ENCODE measurements at regions not wholly inside any gene's neighbourhood (a gene's known extent, or its start where the extent isn't known, plus 50 kb on each side); places are given as distances from the start of the nearest gene placed in this dataset.

DNA sequence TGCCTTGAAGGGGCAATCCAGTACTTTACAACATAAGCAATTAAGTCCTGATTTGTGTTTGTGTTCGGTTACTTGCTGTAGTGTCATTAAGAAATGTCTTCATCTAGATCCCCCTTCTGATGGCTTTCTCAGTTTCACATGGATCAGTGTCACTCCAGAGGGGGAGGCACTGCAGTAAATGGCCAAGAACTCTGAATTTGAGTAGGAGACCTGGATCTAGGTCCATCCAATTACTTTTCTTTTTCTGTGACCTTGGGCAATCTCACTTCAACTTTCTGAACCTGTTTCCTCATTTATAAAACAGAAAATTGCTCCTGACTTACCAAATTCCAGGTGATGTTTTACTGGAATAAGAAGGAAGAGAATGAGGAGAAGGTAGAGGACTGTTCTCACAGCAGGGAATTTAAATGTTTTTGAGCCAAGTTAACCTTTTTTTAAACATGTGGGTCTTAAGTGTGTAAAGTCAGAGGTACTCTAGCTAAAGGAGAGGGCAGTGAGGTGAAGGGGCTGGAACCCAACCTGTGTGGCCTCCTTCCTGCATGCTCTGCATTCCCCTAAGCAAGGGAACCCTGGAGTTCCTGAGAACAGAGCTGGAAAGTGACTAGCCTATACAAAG, 285.5 kb downstream of the HACE1 start:
- DNase-seq (ENCODE audit: low read depth in 2 of 2): no peak

DNA sequence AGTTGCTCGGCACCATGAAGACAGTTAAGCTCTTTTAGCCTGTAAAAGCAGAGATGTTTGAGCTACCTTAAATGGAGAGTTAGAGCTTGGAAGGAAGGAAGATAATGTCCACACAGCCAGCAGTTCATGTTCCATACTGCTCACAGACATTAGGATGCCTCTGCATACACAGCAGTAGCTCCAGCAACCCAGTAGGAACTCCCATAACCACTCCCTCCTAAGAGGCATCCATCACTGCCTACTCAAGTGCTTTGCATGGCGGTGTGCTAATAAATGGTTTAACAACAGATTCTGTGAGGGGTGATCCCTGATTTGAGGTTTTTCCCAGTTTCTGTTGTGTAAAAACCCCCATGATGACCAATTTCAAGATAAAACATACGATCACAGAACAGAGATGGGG, 286.4 kb downstream of the HACE1 start:
- no peak for DNase-seq (ENCODE audit: low read depth in 2 of 2)

DNA sequence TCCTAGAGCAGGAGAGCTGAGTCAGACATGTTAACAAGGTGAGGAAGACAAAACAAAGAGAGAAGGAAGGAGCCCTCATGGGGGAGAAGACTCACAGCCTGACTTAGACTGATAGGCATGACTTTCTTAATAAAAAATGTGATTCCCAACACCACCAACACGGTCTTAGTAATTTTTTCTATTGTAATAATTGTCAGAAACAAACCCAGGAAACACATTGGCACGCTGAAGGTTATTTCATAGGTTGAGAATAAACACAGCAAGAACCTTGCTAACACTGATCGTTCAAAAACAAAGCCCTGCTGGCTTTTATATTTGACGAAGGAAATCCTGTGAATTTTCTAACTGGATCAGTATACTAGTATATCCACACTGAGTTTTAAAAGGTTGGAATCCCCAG, 286.8 kb downstream of the HACE1 start:
- no peak for DNase-seq (ENCODE audit: low read depth in 2 of 2)

DNA sequence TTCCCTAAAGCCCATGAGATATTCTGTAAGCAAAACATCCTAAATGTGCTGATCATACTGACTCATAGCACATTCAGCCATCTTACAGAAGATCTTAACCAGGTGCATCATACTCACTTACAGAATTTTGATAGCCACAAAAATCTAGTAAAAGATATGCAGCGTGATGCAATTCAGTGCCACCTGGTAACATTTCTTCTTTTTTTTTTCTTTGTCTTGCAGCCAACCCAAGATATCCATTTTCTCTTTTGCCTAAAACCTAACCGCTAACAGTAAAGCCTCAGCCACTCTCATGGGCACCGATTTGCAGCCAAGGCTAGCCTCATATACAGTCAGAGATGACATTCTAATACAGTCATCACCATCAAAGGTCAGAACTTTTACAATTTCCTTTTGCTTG, 293.3 kb downstream of the HACE1 start:
- no peak for DNase-seq (ENCODE audit: low read depth in 2 of 2)

DNA sequence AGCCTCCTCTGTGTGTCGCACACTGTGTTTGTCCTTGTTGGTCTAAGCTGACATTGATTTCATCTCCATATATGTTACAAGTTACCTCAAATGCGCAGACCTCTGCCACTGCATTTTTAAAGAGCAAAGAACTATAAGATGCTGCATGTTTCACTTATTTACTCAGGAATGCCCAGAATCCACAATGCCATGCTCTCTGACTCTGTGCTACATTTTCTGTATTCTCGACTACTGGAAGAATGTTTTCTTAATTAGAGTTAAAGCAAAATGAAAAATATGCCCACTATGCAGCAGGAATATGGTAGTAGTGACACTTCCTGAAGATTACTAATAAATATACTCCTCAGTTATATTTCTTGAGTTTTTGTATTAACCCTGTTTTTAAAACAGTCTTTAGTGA, 296.4 kb downstream of the HACE1 start:
- DNase-seq (ENCODE audit: low read depth in 2 of 2): no peak

DNA sequence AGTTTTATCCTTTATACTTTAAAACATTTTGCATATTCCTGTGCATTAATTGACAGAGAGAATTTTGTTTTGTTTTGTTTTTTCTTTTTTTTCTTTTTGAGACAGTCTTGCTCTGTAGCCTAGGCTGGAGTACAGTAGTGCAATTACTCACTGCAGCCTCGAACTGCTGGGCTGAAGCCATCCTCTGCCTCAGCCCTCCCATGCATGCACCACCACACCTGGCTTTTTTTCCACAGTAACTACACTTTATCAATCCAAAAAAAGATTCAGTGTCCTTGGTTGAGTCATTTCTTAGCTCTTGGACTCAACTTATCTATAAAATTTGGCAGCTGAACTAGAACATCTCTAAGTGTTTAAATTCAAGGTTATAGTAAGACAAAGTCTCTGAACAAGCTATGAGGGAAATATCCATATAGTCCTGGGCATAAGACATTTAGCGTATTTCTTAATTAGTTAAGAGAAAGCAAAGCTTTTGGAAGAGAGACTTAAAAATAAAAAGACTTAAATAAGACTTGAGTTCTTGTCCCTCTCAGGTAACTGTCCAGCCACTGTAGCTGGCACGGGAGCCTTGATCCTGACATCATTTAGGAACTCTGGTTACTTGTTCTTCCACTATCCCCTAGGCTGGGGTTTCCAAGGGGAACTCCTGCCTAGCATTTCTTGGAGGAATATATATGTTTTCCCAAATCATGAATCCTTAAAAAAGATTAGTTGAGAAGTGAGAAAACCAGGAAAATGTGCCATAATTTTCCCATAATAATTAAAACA, 300.1 kb downstream of the HACE1 start:
- DNase-seq (ENCODE audit: low read depth in 2 of 2): no peak

DNA sequence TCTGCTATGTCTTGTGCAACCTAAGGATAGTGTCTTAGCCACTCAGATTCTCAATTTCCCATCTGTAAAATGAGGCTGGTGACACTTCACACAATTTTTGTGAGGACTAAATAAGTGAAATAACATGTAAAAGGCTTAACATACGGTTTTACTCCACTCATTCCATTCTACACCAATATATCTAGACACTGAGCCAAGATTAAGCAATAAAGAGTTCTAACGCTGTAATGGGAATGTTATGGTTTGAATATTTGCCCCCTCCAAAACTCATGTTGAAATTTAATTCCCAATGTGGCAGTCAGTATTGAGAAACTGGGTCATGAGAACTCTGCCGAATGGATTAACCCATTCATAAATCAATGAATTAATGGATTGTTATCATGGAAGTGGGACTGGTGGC, 301.0 kb downstream of the HACE1 start:
- peak; percentile 38 to 50 for DNase-seq (ENCODE audit: low read depth in 2 of 2)

DNA sequence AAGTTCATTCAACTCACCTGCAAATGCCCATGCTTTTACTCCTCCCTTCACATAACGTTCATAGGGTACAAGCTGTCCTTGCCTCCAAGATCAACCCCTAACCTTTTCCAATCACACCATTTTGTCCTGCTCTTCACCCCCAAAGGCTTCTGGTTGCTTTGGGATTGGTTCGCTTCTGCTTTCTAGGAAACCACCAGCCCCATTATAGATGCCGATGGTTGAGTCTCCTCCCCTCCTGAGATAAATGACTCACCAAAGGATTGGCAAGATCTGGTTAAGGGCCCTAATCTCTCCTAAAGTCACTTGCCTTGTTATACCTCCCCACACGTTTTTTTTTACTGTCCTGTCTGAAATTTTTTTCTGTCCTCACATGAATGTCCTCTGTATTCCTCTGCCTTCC, 311.4 kb downstream of the HACE1 start:
- DNase-seq (ENCODE audit: low read depth in 2 of 2): no peak

DNA sequence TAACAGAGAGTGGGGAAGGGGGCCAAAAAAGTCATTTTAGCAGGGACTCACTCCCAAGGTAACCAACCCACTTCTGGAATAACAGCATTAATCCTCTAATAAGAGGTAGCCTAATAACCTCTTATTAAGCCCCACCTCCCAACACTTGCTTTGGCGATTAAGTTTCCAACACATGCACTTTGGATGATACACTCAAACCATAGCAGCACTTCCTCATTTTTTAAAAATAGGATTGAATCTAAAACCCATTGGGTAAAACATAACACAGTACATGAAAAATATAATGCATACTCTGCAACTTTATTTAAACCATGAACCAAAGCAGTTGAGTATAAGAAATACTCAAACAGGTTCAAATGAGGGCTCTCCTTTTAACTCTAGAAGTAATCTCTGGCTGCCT, 318.3 kb downstream of the HACE1 start:
- DNase-seq (ENCODE audit: low read depth in 2 of 2): no peak

DNA sequence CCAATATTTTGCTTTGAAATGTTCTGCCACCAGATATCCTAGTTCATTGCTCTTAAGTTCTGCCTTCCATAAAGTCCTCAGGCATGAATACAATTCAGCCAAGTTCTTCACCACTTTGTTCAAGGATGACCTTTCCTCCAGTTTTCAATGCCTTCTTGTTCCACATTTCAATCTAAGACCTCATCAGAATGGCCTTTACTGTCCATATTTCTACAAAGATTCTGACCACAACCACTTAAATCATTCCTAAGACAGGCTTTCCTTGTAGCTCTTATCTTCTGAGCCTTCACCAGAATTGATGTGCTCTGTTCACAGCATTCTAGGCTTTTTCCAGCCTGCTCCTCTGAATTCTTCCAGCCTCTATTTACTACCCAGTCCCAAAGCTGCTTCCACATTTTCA, 319.0 kb downstream of the HACE1 start:
- DNase-seq (ENCODE audit: low read depth in 2 of 2): peak; percentile 53 to 55

DNA sequence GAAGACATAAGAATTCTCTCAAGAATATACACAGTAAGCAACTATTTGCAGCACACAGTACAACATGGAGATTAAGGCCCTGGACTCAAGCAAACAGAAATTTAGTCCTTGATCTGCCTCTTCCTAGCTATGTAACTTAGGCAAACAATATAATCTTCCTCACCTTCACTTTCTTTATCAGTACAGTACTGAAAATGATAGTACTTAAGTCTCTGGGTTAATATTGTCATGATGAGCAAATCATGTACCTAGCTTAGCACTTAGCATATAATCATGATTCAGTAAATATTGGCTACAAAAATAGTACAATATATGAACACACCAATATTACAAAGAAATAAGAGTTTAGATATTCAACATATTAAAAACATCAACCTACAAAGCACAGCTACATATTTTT, 320.5 kb downstream of the HACE1 start:
- DNase-seq (ENCODE audit: low read depth in 2 of 2): no peak

DNA sequence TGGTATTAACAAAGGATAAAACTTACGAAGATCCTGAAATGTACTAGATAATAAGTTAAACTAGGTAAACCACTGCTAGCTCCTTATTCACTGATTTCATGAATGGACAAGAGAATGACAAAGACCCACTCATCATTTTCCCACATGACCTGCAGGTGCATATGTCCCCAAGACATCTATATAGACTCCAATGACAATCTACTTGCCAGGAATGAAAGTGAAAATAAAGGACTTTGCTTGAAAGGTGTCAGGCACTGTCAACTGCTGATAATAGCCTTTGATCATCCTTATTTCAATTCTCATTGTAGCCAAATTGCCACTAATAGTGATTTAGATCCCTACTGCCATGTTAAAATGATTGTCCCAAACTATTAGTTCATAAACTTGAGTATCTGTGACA, 321.8 kb downstream of the HACE1 start:
- no peak for DNase-seq (ENCODE audit: low read depth in 2 of 2)

DNA sequence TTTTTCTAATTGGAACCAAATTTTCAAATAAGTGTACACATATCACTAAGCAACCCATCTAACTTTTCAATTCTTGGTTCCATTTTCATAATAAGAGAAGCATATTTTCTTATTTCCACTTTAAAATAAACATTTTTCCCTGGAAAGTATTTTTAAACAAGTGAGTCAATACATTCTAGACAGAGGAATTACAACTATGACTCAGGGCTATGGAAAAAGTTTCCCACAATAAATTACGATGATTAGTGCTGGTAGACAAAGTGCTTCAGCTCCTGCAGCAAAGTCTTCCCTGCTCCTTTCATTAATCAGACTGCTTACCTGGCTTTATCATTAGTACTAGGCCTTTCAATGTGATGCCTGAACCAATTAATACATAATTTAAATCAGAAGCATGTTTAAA, 322.5 kb downstream of the HACE1 start:
- DNase-seq (ENCODE audit: low read depth in 2 of 2): peak; percentile 48 to 54

DNA sequence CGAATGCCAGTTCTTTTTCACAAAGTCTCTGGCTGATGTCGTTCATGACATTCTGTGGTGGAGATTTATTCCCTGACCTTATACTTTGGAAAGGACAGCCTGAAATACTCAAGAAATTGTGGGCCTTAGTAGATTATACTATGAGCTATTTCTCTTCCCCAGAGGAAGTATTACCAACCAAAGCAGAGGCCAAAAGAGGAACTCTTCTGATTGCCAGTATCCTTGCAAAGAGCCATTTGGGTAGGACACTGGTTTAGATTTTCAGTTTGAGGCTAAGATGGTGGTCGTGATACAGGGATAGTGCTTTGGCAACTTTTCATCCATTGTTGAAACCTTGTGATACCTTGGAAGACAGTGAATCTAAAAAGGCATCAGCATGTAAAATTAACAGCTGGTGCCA, 327.3 kb downstream of the HACE1 start:
- DNase-seq (ENCODE audit: low read depth in 2 of 2): no peak

DNA sequence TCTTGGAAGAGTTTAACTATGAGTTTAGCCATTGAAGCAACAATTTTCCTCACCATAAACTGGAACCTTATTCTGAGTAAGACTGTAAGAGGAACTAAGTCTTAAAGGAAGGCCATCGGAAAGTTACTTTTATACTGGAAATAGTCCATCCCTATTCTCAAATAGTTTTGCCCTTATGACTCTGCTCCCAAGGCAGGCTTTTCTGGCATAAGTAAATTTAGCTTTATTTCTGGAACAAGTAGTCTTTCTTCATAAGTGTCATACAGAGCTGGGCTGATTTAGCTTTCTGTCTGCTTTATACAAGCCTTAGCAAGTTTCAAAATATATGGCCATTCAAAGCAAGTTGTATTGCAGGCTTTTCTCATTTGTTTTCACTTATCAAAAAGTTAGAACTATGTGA, 328.1 kb downstream of the HACE1 start:
- no peak for DNase-seq (ENCODE audit: low read depth in 2 of 2)

DNA sequence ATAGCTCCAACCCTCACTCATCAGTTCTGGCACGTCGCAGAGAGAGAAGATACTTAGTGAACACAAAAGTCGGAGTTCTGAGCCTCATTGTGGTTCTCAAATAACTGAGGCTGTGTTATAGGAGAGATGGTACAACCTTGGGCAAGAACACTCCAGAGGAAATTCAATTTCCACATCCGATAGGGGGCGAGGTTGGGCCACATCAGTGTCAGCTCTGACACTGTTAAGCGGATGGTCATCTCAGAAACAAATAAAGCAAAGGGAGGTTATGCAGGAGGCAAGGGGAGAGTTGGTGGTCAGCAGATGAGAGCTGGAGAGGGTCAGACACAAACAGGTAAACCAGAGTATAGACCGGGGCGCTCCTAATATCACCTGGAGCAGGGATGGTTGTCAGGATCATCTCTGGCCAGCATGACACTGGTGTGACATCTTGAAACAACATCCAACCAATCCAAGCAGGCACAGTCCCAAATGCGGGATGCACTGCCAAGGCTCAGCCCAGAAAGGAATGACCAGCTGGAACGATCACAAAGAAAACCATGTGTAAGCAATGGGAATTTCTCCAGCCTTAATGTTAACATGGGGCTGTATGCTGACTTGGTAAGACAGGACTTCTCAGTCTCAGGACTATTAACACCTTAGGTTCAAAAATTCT, 331.8 kb downstream of the HACE1 start:
- DNase-seq (ENCODE audit: low read depth in 2 of 2): no peak

DNA sequence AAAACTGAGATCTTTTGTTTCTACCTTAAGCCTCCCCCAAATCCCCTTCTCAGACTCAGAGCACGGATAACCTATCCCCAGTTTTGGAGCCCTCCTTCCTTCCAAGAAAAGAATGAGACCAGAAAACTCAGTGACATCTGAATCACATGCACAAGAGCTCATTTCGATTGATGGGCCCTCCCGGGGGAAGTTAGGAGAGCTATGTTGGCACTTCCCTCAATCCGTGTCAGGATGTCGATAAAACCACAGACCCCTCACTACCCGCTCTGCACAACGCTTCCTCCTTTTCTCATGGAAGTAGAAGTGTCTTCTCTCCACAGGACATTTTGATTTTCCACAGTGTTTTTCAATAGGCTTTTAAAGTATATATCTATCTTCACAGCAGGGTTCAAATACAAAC, 332.4 kb downstream of the HACE1 start:
- no peak for DNase-seq (ENCODE audit: low read depth in 2 of 2)

DNA sequence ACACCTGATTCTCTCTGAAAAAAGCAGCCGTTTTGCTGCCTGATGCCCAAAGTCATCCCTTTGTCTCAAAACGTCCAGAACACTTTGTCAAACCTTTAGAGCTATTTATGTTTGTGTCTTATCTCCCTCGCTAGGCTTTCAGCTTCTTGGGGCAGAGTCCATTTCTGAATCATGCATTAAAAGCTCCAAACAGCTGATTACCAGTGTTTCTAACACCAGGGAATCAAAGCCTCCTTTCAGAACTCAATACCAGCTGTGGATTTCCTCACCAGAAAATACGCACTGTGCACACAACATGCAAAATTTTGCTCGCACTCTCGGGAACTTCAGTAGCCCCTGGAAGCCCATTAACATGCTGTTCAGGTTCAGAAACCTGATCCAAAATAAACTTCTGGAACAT, 333.3 kb downstream of the HACE1 start:
- no peak for DNase-seq (ENCODE audit: low read depth in 2 of 2)

DNA sequence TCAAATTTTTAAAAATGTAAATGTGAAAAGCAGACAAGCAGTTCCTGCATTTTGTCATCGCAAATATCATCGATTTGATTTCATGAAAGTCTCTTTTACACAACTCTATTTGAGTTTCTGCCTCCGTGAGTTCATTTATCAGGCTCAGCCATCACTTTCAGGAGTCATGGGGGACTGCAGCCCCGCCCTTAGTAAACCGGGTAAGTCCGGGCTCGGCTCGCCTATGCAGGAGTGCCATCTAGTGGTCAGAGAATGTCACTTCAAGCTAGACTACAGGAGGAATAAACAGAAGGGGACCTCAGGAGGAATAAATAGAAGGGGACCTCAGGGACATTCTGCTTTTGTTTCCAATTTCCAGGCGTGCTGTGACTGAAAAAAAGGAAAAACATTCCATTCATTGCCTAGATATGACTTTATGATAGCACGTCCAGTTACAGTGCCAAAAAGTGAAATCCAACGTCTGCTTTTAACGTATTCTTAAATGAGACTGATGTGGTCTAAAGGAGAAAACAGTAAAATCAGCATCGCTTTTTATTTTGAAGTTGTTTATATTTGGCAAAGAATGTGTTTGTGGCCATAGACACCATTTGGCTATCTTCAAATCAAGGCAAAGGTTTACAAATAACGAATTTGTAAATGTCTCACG, 333.9 kb downstream of the HACE1 start:
- DNase-seq (ENCODE audit: low read depth in 2 of 2): peak; percentile 47 to 54

DNA sequence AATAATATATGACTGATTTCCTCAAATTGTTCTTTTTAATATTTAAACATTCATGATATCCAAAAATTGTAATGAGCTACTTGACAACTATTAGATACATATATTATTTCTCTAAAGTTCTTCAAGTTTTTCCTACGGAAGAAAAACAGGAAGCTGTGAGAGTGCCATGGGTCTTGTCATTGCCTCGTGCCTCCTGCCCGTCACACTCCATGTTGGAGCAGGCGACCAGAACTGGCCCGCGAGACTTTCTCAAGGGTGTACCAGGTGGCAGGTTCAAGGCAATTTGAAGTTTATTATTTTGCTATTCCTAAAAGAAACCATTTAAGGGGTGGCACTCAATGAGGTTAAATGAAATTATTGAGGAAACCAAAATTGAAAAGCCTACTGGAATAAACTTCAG, 337.2 kb downstream of the HACE1 start:
- DNase-seq (ENCODE audit: low read depth in 2 of 2): no peak

DNA sequence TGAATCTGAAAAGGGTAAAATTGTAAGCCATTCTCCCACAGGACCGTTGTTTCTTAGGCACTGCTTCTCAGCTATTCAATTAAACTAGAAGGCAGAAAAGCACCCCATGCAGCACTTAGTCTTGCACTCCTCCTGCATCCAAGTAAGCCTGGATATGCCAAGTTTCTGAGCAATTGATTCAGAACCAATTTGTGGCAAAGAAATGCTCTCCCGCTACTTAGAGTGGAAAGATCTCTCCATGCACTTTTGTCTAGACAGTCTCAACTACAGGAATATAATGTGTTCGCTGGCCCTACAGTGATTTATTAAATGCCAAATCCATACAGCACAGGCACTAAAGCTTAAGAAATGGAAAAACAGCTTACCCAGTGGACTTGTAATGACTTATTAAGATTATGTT, 338.5 kb downstream of the HACE1 start:
- no peak for DNase-seq (ENCODE audit: low read depth in 2 of 2)

DNA sequence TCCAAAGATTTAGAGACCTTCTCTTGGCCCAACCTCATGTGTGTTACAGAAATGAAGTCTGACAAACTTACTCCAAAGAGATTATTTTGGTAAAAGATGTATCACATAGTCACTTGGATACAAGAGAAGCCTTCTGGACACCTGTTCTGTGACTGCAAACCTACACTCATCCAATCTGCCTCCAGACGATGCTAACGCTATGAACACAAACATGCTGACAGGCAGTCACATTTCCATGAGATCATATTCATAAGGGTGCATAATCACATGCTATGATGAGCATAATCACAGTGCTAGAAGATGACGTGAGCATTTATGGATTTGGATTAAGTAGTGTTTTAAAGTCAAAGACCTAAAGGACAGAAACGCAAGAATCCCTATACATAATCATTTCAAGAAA, 340.2 kb downstream of the HACE1 start:
- DNase-seq (ENCODE audit: low read depth in 2 of 2): no peak

DNA sequence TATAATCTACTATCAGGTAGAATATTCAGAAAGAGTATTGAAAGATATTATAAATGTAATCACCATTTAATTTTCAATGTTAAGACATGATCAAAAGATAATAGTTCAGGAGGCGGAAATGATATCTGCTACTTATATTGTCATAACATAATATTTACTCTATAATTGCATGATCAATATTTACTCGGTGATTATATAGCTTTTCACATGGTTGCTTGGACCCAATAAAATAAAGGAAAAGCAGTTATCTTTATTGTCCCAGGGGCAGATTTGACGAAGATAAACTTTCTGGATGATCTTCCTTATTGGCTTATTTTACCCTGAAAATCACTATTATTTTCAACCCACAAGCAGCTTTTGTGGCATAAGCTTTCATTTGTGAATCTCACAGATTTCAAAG, 350.4 kb downstream of the HACE1 start:
- no peak for DNase-seq (ENCODE audit: low read depth in 2 of 2)
